ENCODE measurements at regions not wholly inside any gene's neighbourhood (a gene's known extent, or its start where the extent isn't known, plus 50 kb on each side); places are given as distances from the start of the nearest gene placed in this dataset.
"Not testable (repeated sequence)": the region's sequence is repeated elsewhere in the genome, so short reads cannot be mapped to it uniquely, and the experiment has no call there.

DNA sequence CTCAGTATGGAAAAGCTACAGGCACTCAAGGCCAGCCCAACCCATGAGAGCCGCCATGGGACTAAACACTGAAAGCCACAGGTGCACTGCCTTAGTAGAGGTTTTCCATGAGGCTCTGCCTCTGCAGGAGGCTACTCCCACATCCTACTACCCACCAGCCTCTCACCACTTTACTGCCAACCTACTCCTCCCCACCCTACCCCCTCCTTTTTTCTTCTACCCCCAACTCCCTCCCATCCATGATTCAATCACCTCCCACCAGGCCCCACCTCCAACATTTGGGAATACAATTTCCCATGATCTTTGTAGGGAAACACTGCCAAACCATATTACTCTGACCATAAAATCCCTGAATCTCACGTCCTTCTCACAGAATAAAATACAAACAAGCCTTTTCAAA, 101.6 kb upstream of the CTSV start:
- TF ChIP-seq, protein P1, sequence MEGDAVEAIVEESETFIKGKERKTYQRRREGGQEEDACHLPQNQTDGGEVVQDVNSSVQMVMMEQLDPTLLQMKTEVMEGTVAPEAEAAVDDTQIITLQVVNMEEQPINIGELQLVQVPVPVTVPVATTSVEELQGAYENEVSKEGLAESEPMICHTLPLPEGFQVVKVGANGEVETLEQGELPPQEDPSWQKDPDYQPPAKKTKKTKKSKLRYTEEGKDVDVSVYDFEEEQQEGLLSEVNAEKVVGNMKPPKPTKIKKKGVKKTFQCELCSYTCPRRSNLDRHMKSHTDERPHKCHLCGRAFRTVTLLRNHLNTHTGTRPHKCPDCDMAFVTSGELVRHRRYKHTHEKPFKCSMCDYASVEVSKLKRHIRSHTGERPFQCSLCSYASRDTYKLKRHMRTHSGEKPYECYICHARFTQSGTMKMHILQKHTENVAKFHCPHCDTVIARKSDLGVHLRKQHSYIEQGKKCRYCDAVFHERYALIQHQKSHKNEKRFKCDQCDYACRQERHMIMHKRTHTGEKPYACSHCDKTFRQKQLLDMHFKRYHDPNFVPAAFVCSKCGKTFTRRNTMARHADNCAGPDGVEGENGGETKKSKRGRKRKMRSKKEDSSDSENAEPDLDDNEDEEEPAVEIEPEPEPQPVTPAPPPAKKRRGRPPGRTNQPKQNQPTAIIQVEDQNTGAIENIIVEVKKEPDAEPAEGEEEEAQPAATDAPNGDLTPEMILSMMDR (IDR thresholded peaks at IDR 0.05; ENCODE audit: low read depth, low read length, missing control alignments), result no peak

DNA sequence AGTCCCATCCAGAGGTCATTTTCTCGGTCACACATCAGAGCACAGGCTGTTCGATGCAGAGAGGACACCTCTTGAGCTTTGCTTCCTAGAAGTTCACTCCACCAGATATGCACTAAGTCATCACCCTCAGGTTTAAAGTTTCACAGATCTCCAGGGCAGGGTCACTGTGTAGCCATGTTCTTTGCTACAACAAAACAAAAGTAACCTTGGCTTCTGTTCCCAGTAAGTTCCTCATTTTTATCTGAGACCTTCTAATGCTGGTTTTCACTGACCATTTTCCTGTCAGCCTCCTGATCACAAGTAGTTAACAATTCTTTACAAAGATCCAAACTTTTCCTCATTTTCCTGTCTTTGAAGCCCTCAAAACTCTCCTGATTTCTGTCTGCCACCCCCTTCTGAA, 97.5 kb upstream of the CTSV start:
- no peak overlapping the region for H3K4me3 ChIP-seq (ENCODE audit: low read depth, low read length)
- no peak for DNase-seq (ENCODE audit: low read depth)
- TF ChIP-seq, protein P1 (IDR thresholded peaks at IDR 0.05; ENCODE audit: low read depth, low read length, missing control alignments), result no peak

More for the DNA sequence above, 101.6 kb upstream of the CTSV start:
- no peak for DNase-seq (ENCODE audit: low read depth)
- no peak overlapping the region for H3K4me3 ChIP-seq (ENCODE audit: low read depth, low read length)

DNA sequence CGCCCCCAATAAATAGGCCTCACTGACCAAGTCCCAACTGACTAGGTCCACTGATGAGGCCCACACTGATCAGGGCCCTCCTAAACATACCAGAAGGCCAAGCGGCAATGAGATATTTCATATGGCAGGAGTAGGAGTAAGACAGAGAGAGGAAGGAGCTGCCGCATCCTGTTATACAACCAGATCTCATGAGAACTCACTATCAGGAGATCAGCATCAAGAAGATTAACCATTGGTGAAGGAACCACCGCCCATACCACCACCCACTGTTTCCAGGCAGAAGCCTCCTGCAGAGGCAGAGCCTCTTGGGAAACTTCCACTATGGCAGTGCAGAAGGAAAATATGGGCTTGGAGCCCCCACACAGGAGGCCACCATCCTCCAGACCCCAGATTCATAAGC, 95.0 kb upstream of the CTSV start:
- not testable (repeated sequence) for H3K4me3 ChIP-seq (ENCODE audit: low read depth, low read length); DNase-seq (ENCODE audit: low read depth)

DNA sequence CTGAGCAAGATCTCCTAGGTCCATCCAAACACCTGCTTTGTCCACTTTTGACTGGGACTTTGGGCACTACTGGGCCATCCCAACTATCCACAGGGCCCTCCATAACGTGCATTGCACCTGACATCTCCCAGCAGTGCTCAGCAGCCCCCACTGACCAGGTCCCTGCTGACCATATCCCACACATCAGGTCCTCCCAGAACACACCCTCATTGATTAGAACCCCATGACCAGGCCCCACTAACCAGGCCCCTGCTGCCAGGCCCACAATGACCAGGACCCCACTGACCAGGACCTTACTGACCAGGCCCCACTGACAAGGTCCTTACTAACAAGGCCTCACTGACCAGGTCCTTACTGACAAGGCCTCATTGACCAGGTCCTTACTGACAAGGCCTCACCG, 93.9 kb upstream of the CTSV start:
- TF ChIP-seq, protein P1 (IDR thresholded peaks at IDR 0.05; ENCODE audit: low read depth, low read length, missing control alignments), result no peak
- DNase-seq (ENCODE audit: low read depth), result no peak
- no peak overlapping the region for H3K4me3 ChIP-seq (ENCODE audit: low read depth, low read length)

DNA sequence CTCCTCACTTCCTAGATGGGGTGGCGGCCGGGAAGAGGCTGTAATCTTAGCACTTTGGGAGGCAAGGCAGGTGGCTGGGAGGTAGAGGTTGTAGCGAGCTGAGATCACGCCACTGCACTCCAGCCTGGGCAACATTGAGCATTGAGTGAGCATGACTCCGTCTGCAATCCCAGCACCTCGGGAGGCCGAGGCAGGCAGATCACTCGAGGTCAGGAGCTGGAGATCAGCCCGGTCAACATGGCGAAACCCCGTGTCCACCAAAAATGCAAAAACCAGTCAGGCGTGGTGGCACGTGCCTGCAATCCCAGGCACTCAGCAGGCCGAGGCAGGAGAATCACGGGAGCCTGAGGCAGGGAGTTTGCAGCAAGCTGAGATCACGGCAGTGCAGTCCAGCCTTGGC, 91.9 kb upstream of the CTSV start:
- not testable (repeated sequence) for H3K4me3 ChIP-seq (ENCODE audit: low read depth, low read length); DNase-seq (ENCODE audit: low read depth)

DNA sequence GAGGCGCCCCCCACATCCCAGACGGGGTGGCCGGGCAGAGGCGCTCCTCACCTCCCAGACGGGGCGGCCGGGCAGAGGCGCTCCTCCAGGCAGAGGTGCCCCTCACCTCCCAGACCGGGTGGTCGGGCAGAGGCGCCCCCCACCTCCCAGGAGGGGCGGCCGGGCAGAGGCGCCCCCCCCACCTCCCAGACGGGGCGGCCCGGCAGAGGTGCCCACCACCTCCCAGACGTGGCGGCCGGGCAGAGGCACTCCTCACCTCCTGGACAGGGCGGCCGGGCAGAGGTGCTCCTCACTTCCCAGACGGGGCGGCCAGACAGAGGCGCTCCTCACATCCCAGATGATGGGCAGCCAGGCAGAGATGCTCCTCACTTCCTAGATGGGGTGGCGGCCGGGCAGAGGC, 91.4 kb upstream of the CTSV start:
- DNase-seq (ENCODE audit: low read depth); H3K4me3 ChIP-seq (ENCODE audit: low read depth, low read length): not testable (repeated sequence)

DNA sequence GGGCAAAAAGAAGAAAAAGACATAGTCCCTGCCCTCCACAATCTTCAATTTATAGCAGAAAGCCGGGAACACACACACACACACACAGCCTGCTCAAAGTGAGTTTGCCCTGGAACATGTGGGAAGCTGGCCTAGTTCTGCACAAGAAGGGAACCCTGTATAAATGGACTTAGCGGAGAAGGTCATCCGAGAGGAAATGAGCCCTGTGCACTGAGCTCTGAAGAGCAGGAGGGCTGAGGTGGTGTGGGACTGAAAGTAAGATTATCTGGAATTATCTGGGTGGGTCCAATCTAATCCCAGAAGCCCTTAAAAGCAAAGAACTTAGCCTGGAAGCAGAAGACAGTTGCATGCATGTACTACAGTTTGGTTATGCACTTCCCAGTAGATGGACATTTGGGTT, 90.0 kb upstream of the CTSV start:
- no peak overlapping the region for H3K4me3 ChIP-seq (ENCODE audit: low read depth, low read length)
- TF ChIP-seq, protein P1 (IDR thresholded peaks at IDR 0.05; ENCODE audit: low read depth, low read length, missing control alignments), result no peak
- no peak for DNase-seq (ENCODE audit: low read depth)

DNA sequence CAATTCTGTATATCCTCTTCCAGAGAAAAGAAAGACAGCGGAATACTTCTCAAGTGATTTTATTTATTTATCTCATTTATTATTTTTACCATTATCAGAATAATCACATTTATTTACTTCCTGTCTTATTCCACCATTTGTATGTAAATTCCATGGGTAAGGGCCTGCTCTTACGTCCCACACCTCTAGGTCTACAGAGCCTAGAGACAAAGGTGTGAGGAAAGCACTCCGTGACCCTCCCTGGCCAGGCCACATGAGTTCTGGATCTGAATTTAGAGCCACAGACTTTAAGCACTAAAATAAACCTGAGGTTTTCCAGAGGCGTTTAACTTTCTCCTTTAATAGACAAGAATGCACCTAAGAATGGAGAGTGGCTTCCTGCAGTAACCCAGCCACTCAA, 85.3 kb upstream of the CTSV start:
- H3K4me3 ChIP-seq (ENCODE audit: low read depth, low read length), result no peak overlapping the region
- DNase-seq (ENCODE audit: low read depth), result no peak
- TF ChIP-seq, protein P1 (IDR thresholded peaks at IDR 0.05; ENCODE audit: low read depth, low read length, missing control alignments), result no peak

DNA sequence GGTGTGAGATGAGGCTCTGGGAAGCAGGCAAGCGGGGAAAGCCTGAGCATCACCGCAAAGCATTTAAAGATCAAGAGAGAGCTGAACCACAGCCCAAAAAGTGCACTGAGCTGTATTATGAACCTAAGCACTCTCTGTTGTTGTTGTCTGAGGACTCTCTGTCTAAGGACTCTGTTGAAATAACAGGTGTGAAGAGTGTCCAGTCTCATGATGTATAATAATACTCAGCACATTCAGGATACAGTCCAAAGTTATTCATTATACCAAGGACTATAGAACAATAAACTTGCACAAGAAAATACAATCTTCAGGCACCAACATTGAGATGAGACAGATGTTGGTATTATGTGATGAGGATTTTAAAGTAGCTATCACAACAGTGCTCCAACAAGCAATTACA, 71.8 kb upstream of the CTSV start:
- TF ChIP-seq, protein P1 (IDR thresholded peaks at IDR 0.05; ENCODE audit: low read depth, low read length, missing control alignments), result no peak
- H3K4me3 ChIP-seq (ENCODE audit: low read depth, low read length), result no peak overlapping the region
- no peak for DNase-seq (ENCODE audit: low read depth)
